ENCODE measurements at regions not wholly inside any gene's neighbourhood (a gene's known extent, or its start where the extent isn't known, plus 50 kb on each side); places are given as distances from the start of the nearest gene placed in this dataset.

- TF ChIP-seq CTCF (IDR thresholded peaks at IDR 0.05; ENCODE audit: low read depth, low read length) (no peak), EZH2phosphoT487 (IDR thresholded peaks at IDR 0.05; ENCODE audit: low read depth) (no peak)
Measured at GRCh38 chr12:82009524-82009923, 250.4 kb upstream of the PPFIA2 start.
